Amniotic epithelial cell (primary cell): ENCODE measurements at regions not wholly inside any gene's neighbourhood (a gene's known extent, or its start where the extent isn't known, plus 50 kb on each side); places are given as distances from the start of the nearest gene placed in this dataset.

ENCODE experiments used
- DNase-seq: peaks from one replicate; pipeline ENCODE4 v3.0.0-alpha.2; 2010; ENCODE audit warnings: low read depth

GRCh38 chr7:116420003-116420402 is 79.5 kb upstream of the CAV2 start:
- DNase-seq: no peak

- no peak for DNase-seq
Observed at GRCh38 chr7:116421298-116421697, 78.2 kb upstream of the CAV2 start.

- no peak for DNase-seq
Observed at GRCh38 chr7:116422683-116423082, 76.9 kb upstream of the CAV2 start.

- DNase-seq: no peak
Observed at GRCh38 chr7:116423499-116423898, 76.0 kb upstream of the CAV2 start.

GRCh38 chr7:116425647-116426209 is 73.8 kb upstream of the CAV2 start:
- no peak for DNase-seq

- peak; percentile 66 for DNase-seq
Observed at GRCh38 chr7:116426428-116427156, 72.9 kb upstream of the CAV2 start.

GRCh38 chr7:116429986-116430619 is 69.4 kb upstream of the CAV2 start:
- peak; percentile 35 for DNase-seq

GRCh38 chr7:116431787-116432526 is 67.6 kb upstream of the CAV2 start:
- peak; percentile 33 for DNase-seq

GRCh38 chr7:116432527-116432916 is 67.0 kb upstream of the CAV2 start:
- DNase-seq: no peak

GRCh38 chr7:116433246-116433645 is 66.3 kb upstream of the CAV2 start:
- DNase-seq: peak; percentile 25

GRCh38 chr7:116434820-116435341 is 64.7 kb upstream of the CAV2 start:
- DNase-seq: peak; percentile 86

- no peak for DNase-seq
Observed at GRCh38 chr7:116436305-116436826, 63.2 kb upstream of the CAV2 start.

GRCh38 chr7:116438267-116438666 is 61.3 kb upstream of the CAV2 start:
- peak; percentile 60 for DNase-seq

GRCh38 chr7:116439005-116439404 is 60.5 kb upstream of the CAV2 start:
- no peak for DNase-seq

- DNase-seq: peak; percentile 27
Observed at GRCh38 chr7:116439841-116440549, 59.5 kb upstream of the CAV2 start.

- DNase-seq: no peak
Observed at GRCh38 chr7:116441534-116441933, 58.0 kb upstream of the CAV2 start.

GRCh38 chr7:116443101-116443523 is 56.4 kb upstream of the CAV2 start:
- DNase-seq: peak; percentile 90

- no peak for DNase-seq
Observed at GRCh38 chr7:116443646-116444045, 55.9 kb upstream of the CAV2 start.

GRCh38 chr7:116445447-116446211 is 53.9 kb upstream of the CAV2 start:
- DNase-seq: no peak

- peak; percentile 56 for DNase-seq
Observed at GRCh38 chr7:116446212-116446855, 53.2 kb upstream of the CAV2 start.
